T-helper 2 cell (primary cell): ENCODE measurements at regions not wholly inside any gene's neighbourhood (a gene's known extent, or its start where the extent isn't known, plus 50 kb on each side); places are given as distances from the start of the nearest gene placed in this dataset.
"Not testable (repeated sequence)": the region's sequence is repeated elsewhere in the genome, so short reads cannot be mapped to it uniquely, and the experiment has no call there.

Source experiments
- DNase-seq, 5 experiments: peaks; one replicate each; pipeline versions ENCODE4 v3.0.0 to v3.0.0-alpha.2; 2012 to 2022

- DNase-seq: no peak
Observed at GRCh38 chr5:1731091-1731639, 68.5 kb downstream of the MRPL36 start.

- no peak for DNase-seq
Observed at GRCh38 chr5:1730487-1730847, 69.2 kb downstream of the MRPL36 start.

- DNase-seq: no peak
Observed at GRCh38 chr5:1729641-1730486, 69.8 kb downstream of the MRPL36 start.

- DNase-seq: no peak
Observed at GRCh38 chr5:1728846-1729245, 70.8 kb downstream of the MRPL36 start.

- DNase-seq: no peak
Observed at GRCh38 chr5:1727571-1727970, 72.1 kb downstream of the MRPL36 start.

GRCh38 chr5:1726956-1727355 lies 72.7 kb downstream of the MRPL36 start:
- no peak for DNase-seq

GRCh38 chr5:1726469-1726865 lies 73.2 kb downstream of the MRPL36 start:
- no peak for DNase-seq

GRCh38 chr5:1725641-1726468 lies 73.8 kb downstream of the MRPL36 start:
- DNase-seq: no peak

GRCh38 chr5:1724822-1725602 lies 74.6 kb downstream of the MRPL36 start:
- peak in 1 of 5 experiments; percentile 55 for DNase-seq

- DNase-seq: no peak
Observed at GRCh38 chr5:1723957-1724821, 75.4 kb downstream of the MRPL36 start.

GRCh38 chr5:1723476-1723875 lies 76.2 kb downstream of the MRPL36 start:
- no peak for DNase-seq

GRCh38 chr5:1722877-1723276 lies 76.8 kb downstream of the MRPL36 start:
- no peak for DNase-seq

- DNase-seq: no peak
Observed at GRCh38 chr5:1720396-1721110, 79.1 kb downstream of the MRPL36 start.

GRCh38 chr5:1719860-1720259 lies 79.8 kb downstream of the MRPL36 start:
- DNase-seq: no peak

- no peak for DNase-seq
Observed at GRCh38 chr5:1718669-1719068, 81.0 kb downstream of the MRPL36 start.

GRCh38 chr5:1710091-1710490 lies 89.5 kb downstream of the MRPL36 start:
- DNase-seq: not testable (repeated sequence)

GRCh38 chr5:1709171-1709803 lies 90.3 kb downstream of the MRPL36 start:
- DNase-seq: no peak

- no peak for DNase-seq
Observed at GRCh38 chr5:1708592-1709141, 91.0 kb downstream of the MRPL36 start.

- DNase-seq: no peak
Observed at GRCh38 chr5:1707467-1707866, 92.2 kb downstream of the MRPL36 start.

- peak in 1 of 5 experiments; percentile 35 for DNase-seq
Observed at GRCh38 chr5:1706428-1706827, 93.2 kb downstream of the MRPL36 start.
